ENCODE measurements at regions not wholly inside any gene's neighbourhood (a gene's known extent, or its start where the extent isn't known, plus 50 kb on each side); places are given as distances from the start of the nearest gene placed in this dataset.
"Not testable (repeated sequence)": the region's sequence is repeated elsewhere in the genome, so short reads cannot be mapped to it uniquely, and the experiment has no call there.

- no peak for DNase-seq
Measured at GRCh38 chr13:20311596-20311995, 79.5 kb upstream of the GJB6 start.

- DNase-seq = no peak
Measured at GRCh38 chr13:20311022-20311421, 78.9 kb upstream of the GJB6 start.

- DNase-seq = no peak
Measured at GRCh38 chr13:20306039-20306438, 73.9 kb upstream of the GJB6 start.

- DNase-seq = no peak
Measured at GRCh38 chr13:20305587-20305986, 73.5 kb upstream of the GJB6 start.

- DNase-seq = not testable (repeated sequence)
Measured at GRCh38 chr13:20304061-20304460, 71.9 kb upstream of the GJB6 start.

GRCh38 chr13:20303636-20304035 is 71.5 kb upstream of the GJB6 start:
- DNase-seq = no peak

GRCh38 chr13:20301403-20302071 is 69.4 kb upstream of the GJB6 start:
- peak; percentile 56 for DNase-seq

GRCh38 chr13:20301015-20301402 is 68.9 kb upstream of the GJB6 start:
- DNase-seq = no peak

GRCh38 chr13:20297181-20297580 is 65.1 kb upstream of the GJB6 start:
- no peak for DNase-seq

GRCh38 chr13:20295956-20296355 is 63.8 kb upstream of the GJB6 start:
- DNase-seq = no peak

- DNase-seq = no peak
Measured at GRCh38 chr13:20294497-20294896, 62.4 kb upstream of the GJB6 start.

- DNase-seq = not testable (repeated sequence)
Measured at GRCh38 chr13:20292301-20292700, 60.2 kb upstream of the GJB6 start.

GRCh38 chr13:20291675-20292074 is 59.6 kb upstream of the GJB6 start:
- no peak for DNase-seq

GRCh38 chr13:20291037-20291436 is 58.9 kb upstream of the GJB6 start:
- DNase-seq = no peak

GRCh38 chr13:20288561-20288960 is 56.4 kb upstream of the GJB6 start:
- no peak for DNase-seq

- DNase-seq = no peak
Measured at GRCh38 chr13:20287976-20288375, 55.9 kb upstream of the GJB6 start.

GRCh38 chr13:20285530-20285929 is 53.4 kb upstream of the GJB6 start:
- no peak for DNase-seq
